H1 (cell line): ENCODE measurements at regions not wholly inside any gene's neighbourhood (a gene's known extent, or its start where the extent isn't known, plus 50 kb on each side); places are given as distances from the start of the nearest gene placed in this dataset.

ENCODE experiments used
- CTCF ChIA-PET: fragments of 300-600 bp; sonication (Branson Sonifier 250); formaldehyde crosslinking; loops from one replicate; lab custom pipeline; 2021; ENCODE audit not compliant: partially characterized antibody; lab: Charles Lee
- POLR2A ChIA-PET: fragments of 300-600 bp; sonication (Branson Sonifier 250); formaldehyde crosslinking; loops from one replicate; lab custom pipeline; 2021; ENCODE audit warnings: inconsistent platforms; ENCODE audit not compliant: partially characterized antibody; lab: Charles Lee
- DNase-seq, 2 experiments: peaks; one replicate each; pipeline versions ENCODE4 v3.0.0 to v3.0.0-alpha.2; 2010 to 2022; ENCODE audit warnings: low spot score in 2 of 2, low read depth in 1 of 2, mixed read lengths in 1 of 2
- FAIRE-seq: peaks from 2 replicates; lab custom pipeline; 2011; peaks lifted over from hg19 to GRCh38; lab: Jason Lieb, UNC
- H2AFZ ChIP-seq: 2 replicates; pipeline ENCODE4 v1.8.1; 2012; ENCODE audit warnings: low read length, inconsistent platforms
- H2AK5ac ChIP-seq: 2 replicates; pipeline ENCODE4 v1.6.1; 2013; ENCODE audit warnings: low read depth, low read length
- H2BK120ac ChIP-seq: replicated peaks from 2 replicates; pipeline ENCODE3; 2013; ENCODE audit warnings: low read depth, low read length, inconsistent platforms
- H2BK12ac ChIP-seq: 2 replicates; pipeline ENCODE4 v1.6.1; 2013; ENCODE audit warnings: low read depth, low read length
- H2BK15ac ChIP-seq: 2 replicates; pipeline ENCODE4 v1.6.1; 2013; ENCODE audit warnings: low read length
- H2BK20ac ChIP-seq: 2 replicates; pipeline ENCODE4 v1.6.1; 2013; ENCODE audit warnings: low read length
- H2BK5ac ChIP-seq: 2 replicates; pipeline ENCODE4 v1.6.1; 2013; ENCODE audit warnings: low read depth, low read length
- H3K14ac ChIP-seq: 2 replicates; pipeline ENCODE4 v1.6.1; 2013; ENCODE audit warnings: inconsistent platforms; ENCODE audit not compliant: insufficient read length
- H3K18ac ChIP-seq: 2 replicates; pipeline ENCODE4 v1.6.1; 2013; ENCODE audit warnings: low read length; ENCODE audit errors: extremely low read depth
- H3K23ac ChIP-seq: 2 replicates; pipeline ENCODE4 v1.6.1; 2013; ENCODE audit warnings: inconsistent platforms; ENCODE audit not compliant: insufficient read length
- H3K23me2 ChIP-seq: 2 replicates; pipeline ENCODE4 v1.6.1; 2013; ENCODE audit warnings: low read depth, low read length
- H3K27ac ChIP-seq: 2 replicates; pipeline ENCODE4 v1.6.1; 2011; ENCODE audit warnings: low read depth, low read length, inconsistent platforms
- H3K27me3 ChIP-seq, 4 experiments: replicated peaks in 1 of 4; 1 replicate in 1 of 4; 2 replicates in 3 of 4; pipeline versions ENCODE4 v1.6.1 to v1.8.1; 2011 to 2013; ENCODE audit warnings: low read length in 3 of 4, mild to moderate bottlenecking in 3 of 4, inconsistent platforms in 2 of 4, mixed read lengths in 2 of 4, moderate library complexity in 1 of 4; ENCODE audit not compliant: control insufficient read depth in 3 of 4, insufficient read depth in 3 of 4; ENCODE audit errors: extremely low read depth in 1 of 4
- H3K36me3 ChIP-seq, 4 experiments: 2 replicates each; pipeline versions ENCODE4 v1.6.1 to v1.8.1; 2011 to 2013; ENCODE audit warnings: mild to moderate bottlenecking in 4 of 4, low read length in 3 of 4, moderate library complexity in 2 of 4, control low read depth in 1 of 4, inconsistent platforms in 1 of 4; ENCODE audit not compliant: insufficient read depth in 4 of 4, control insufficient read depth in 2 of 4
- H3K4ac ChIP-seq: replicated peaks from 2 replicates; pipeline ENCODE3; 2013; ENCODE audit warnings: low read length, low read depth, mixed read lengths, inconsistent platforms; ENCODE audit not compliant: insufficient read length
- H3K4me1 ChIP-seq, 4 experiments: replicated peaks in 1 of 4; 1 replicate in 1 of 4; 2 replicates in 3 of 4; pipeline versions ENCODE4 v1.6.1 to v1.8.1; 2011 to 2013; ENCODE audit warnings: low read length in 3 of 4, inconsistent platforms in 2 of 4, mixed read lengths in 1 of 4; ENCODE audit not compliant: insufficient read depth in 4 of 4, control insufficient read depth in 3 of 4
- H3K4me2 ChIP-seq, 2 experiments: 2 replicates each; pipeline versions ENCODE4 v1.6.1 to v1.8.1; 2011 to 2013; ENCODE audit warnings: low read depth in 2 of 2, low read length in 2 of 2, control low read depth in 1 of 2, inconsistent platforms in 1 of 2, mild to moderate bottlenecking in 1 of 2; ENCODE audit not compliant: insufficient read depth in 1 of 2
- H3K4me3 ChIP-seq, 4 experiments: fragments of 200-600, 300-600 bp in 1 of 4; sonication (generic), shearing (Covaris generic), sonication (Bioruptor Twin) in 1 of 4; 2 replicates each; pipeline versions ENCODE4 v1.5.1 to v1.8.1; 2011 to 2016; ENCODE audit warnings: low read length in 4 of 4, low read depth in 3 of 4, control low read depth in 2 of 4, inconsistent platforms in 2 of 4, mild to moderate bottlenecking in 2 of 4, mixed read lengths in 1 of 4, moderate library complexity in 1 of 4; ENCODE audit not compliant: insufficient read depth in 2 of 4; ENCODE audit errors: extremely low read depth in 1 of 4
- H3K56ac ChIP-seq: replicated peaks from 2 replicates; pipeline ENCODE3; 2013; ENCODE audit warnings: low read depth, mild to moderate bottlenecking, mixed read lengths, low read length, inconsistent platforms; ENCODE audit not compliant: insufficient read length
- H3K79me1 ChIP-seq: 2 replicates; pipeline ENCODE4 v1.6.1; 2013; ENCODE audit warnings: low read depth, low read length, control low read depth
- H3K79me2 ChIP-seq, 2 experiments: 2 replicates each; pipeline versions ENCODE4 v1.6.1 to v1.8.1; 2012 to 2013; ENCODE audit warnings: low read length in 2 of 2, mild to moderate bottlenecking in 2 of 2, inconsistent platforms in 1 of 2; ENCODE audit not compliant: insufficient read depth in 2 of 2, control insufficient read depth in 1 of 2
- H3K9ac ChIP-seq, 4 experiments: replicated peaks in 1 of 4; 1 replicate in 1 of 4; 2 replicates in 3 of 4; pipeline versions ENCODE4 v1.6.1 to v1.8.1; 2011 to 2013; ENCODE audit warnings: low read depth in 3 of 4, low read length in 3 of 4, control low read depth in 2 of 4, mild to moderate bottlenecking in 2 of 4, moderate library complexity in 2 of 4, inconsistent platforms in 1 of 4; ENCODE audit errors: extremely low read depth in 1 of 4
- H3K9me3 ChIP-seq, 2 experiments: 2 replicates each; pipeline versions ENCODE4 v1.6.1 to v1.8.1; 2012 to 2013; ENCODE audit warnings: mild to moderate bottlenecking in 2 of 2, moderate library complexity in 2 of 2, control low read depth in 1 of 2, inconsistent platforms in 1 of 2, low read depth in 1 of 2, low read length in 1 of 2, mixed read lengths in 1 of 2; ENCODE audit not compliant: insufficient read depth in 2 of 2
- H4K20me1 ChIP-seq, 2 experiments: replicated peaks in 1 of 2; 2 replicates each; pipeline versions ENCODE3 to v1.8.1; 2011 to 2013; ENCODE audit warnings: inconsistent platforms in 2 of 2, low read length in 2 of 2, mild to moderate bottlenecking in 1 of 2; ENCODE audit not compliant: insufficient read depth in 2 of 2, control insufficient read depth in 1 of 2
- H4K5ac ChIP-seq: 2 replicates; pipeline ENCODE4 v1.6.1; 2013; ENCODE audit warnings: low read length, low read depth, mixed read lengths, inconsistent platforms; ENCODE audit not compliant: insufficient read length
- H4K8ac ChIP-seq: 2 replicates; pipeline ENCODE4 v1.8.0; 2013; ENCODE audit warnings: mild to moderate bottlenecking, moderate library complexity, low read length, inconsistent platforms; ENCODE audit not compliant: insufficient read depth; ENCODE audit errors: extremely low read depth
- H4K91ac ChIP-seq: replicated peaks from 2 replicates; pipeline ENCODE3; 2013; ENCODE audit warnings: low read length, mixed read lengths, inconsistent platforms; ENCODE audit not compliant: insufficient read length
- BCL11A ChIP-seq, 2 experiments: IDR thresholded peaks; one replicate each; pipeline ENCODE4 v1.6.1; 2011; ENCODE audit warnings: low read depth in 2 of 2, low read length in 2 of 2, mild to moderate bottlenecking in 2 of 2
- CBX5 ChIP-seq: fragments of 300-800, 300-1000 bp; sonication (generic); IDR thresholded peaks from 2 replicates; pipeline ENCODE4 v1.7.1; 2016; ENCODE audit warnings: antibody characterized with exemption, low read length, low read depth
- CEBPB ChIP-seq: IDR thresholded peaks from 2 replicates; pipeline ENCODE4 v1.6.1; 2012; ENCODE audit warnings: low read depth, low read length
- CTBP2 ChIP-seq: IDR thresholded peaks from 2 replicates; pipeline ENCODE4 v1.7.0; 2011; ENCODE audit warnings: borderline replicate concordance, mild to moderate bottlenecking, moderate library complexity, mixed read lengths, low read length; ENCODE audit not compliant: insufficient read depth, insufficient read length
- CTCF ChIP-seq, 3 experiments: IDR thresholded peaks; 1 replicate in 2 of 3; 2 replicates in 1 of 3; pipeline versions ENCODE4 v1.5.1 to v1.6.1; 2011; ENCODE audit warnings: low read length in 3 of 3, mild to moderate bottlenecking in 3 of 3, inconsistent platforms in 2 of 3, low read depth in 1 of 3, moderate library complexity in 1 of 3; ENCODE audit not compliant: insufficient read depth in 1 of 3; ENCODE audit errors: control extremely low read depth in 1 of 3
- HDAC2 ChIP-seq, 2 experiments: fragments of 300-600 bp in 1 of 2; sonication (generic) in 1 of 2; IDR thresholded peaks; 2 replicates each; pipeline ENCODE4 v1.6.1; 2011 to 2012; ENCODE audit warnings: low read depth in 2 of 2, low read length in 2 of 2, mild to moderate bottlenecking in 2 of 2, moderate library complexity in 2 of 2, borderline replicate concordance in 1 of 2, inconsistent platforms in 1 of 2
- NRF1 ChIP-seq: IDR thresholded peaks from 2 replicates; pipeline ENCODE4 v1.6.1; 2011; ENCODE audit warnings: mild to moderate bottlenecking, low read depth, low read length, improper control_type of control experiment
- SIX5 ChIP-seq: IDR thresholded peaks from 2 replicates; pipeline ENCODE4 v1.6.1; 2011; ENCODE audit warnings: mild to moderate bottlenecking, low read depth, low read length
- SP2 ChIP-seq: IDR thresholded peaks from 2 replicates; pipeline ENCODE4 v1.6.1; 2012; ENCODE audit warnings: mild to moderate bottlenecking, low read length, inconsistent platforms
- SP4 ChIP-seq: IDR thresholded peaks from 2 replicates; pipeline ENCODE4 v1.6.1; 2012; ENCODE audit warnings: low read length, inconsistent platforms
- TCF12 ChIP-seq: IDR thresholded peaks from 2 replicates; pipeline ENCODE4 v1.6.1; 2011; ENCODE audit warnings: low read depth, mild to moderate bottlenecking, low read length
- USF2 ChIP-seq: IDR thresholded peaks from 2 replicates; pipeline ENCODE4 v1.6.1; 2011; ENCODE audit warnings: low read length, improper control_type of control experiment
- WGBS, 2 experiments: shearing (Covaris generic) in 1 of 2; methylation state at CpG; one replicate each; pipeline versions ENCODE4 v1.1.6 to v1.1.7; 2013 to 2015; ENCODE audit warnings: low lambda C conversion rate in 2 of 2, mixed read lengths in 2 of 2, inconsistent platforms in 1 of 2, low coverage in 1 of 2, missing lambda C conversion rate in 1 of 2; ENCODE audit not compliant: insufficient replicate concordance in 2 of 2, insufficient coverage in 1 of 2, insufficient read length in 1 of 2; ENCODE audit errors: extremely low coverage in 1 of 2, missing lambda C conversion rate in 1 of 2; 5-methylcytosine and 5-hydroxymethylcytosine counted together

GRCh38 chr5:71993600-71993999 is 113.7 kb upstream of the MAP1B start:
- Histone ChIP-seq H2BK20ac (no peak overlapping the region), H2AK5ac (no peak overlapping the region), H4K5ac (no peak overlapping the region), H3K36me3 (no peaks in the 10 kb centered on the region), H3K18ac (no peak overlapping the region), H3K4me3 (no peak overlapping the region), H2BK120ac (no peak overlapping the region), H3K23me2 (no peaks in the 10 kb centered on the region), H3K27me3 (no peaks in the 10 kb centered on the region), H2BK12ac (no peak overlapping the region), H3K9ac (no peak overlapping the region), H3K4me2 (no peak overlapping the region), H4K91ac (no peak overlapping the region), H3K9me3 (no peaks in the 10 kb centered on the region), H3K23ac (no peak overlapping the region), H2BK5ac (no peak overlapping the region), H3K4me1 (no peaks in the 10 kb centered on the region), H2AFZ (no peak overlapping the region), H3K14ac (no peak overlapping the region), H3K4ac (no peak overlapping the region), H2BK15ac (no peak overlapping the region), H4K8ac (no peak overlapping the region), H4K20me1 (no peaks in the 10 kb centered on the region), H3K56ac (no peak overlapping the region), H3K27ac (no peak overlapping the region), H3K79me2 (no peaks in the 10 kb centered on the region), H3K79me1 (no peaks in the 10 kb centered on the region)
- 90% methylated on average over 3 of the region's 3 CpGs; no CpG with 5 or more reads in 1 of the 2 experiments for WGBS, 2 experiments
- POLR2A ChIA-PET: no interaction called here
- CTCF ChIA-PET: interaction anchor here (0.6 to 1.1 kb wide), 2 partner anchors 14 to 25 kb away, joined by 3 to 5 read pairs; no protein-coding TSS in a partner anchor
- FAIRE-seq: no peak
- no peak for DNase-seq
- TF ChIP-seq CBX5 (no peak), CTBP2 (no peak), CTCF (IDR thresholded peaks at IDR 0.05; ENCODE audit: control extremely low read depth in 1 of 3, insufficient read depth in 1 of 3, low read depth in 1 of 3, low read length in 3 of 3) (no peak), USF2 (no peak), NRF1 (no peak), TCF12 (no peak), SP4 (no peak), HDAC2 (IDR thresholded peaks at IDR 0.05; ENCODE audit: borderline replicate concordance in 1 of 2, low read depth in 2 of 2, low read length in 2 of 2) (no peak), SIX5 (no peak), SP2 (no peak), BCL11A (IDR thresholded peaks at IDR 0.05; ENCODE audit: low read depth in 2 of 2, low read length in 2 of 2) (no peak), CEBPB (no peak)
